ENCODE measurements at regions not wholly inside any gene's neighbourhood (a gene's known extent, or its start where the extent isn't known, plus 50 kb on each side); places are given as distances from the start of the nearest gene placed in this dataset.

- TF ChIP-seq TCF4 (CRISPR knock-in tag; IDR thresholded peaks at IDR 0.05; ENCODE audit: borderline replicate concordance) (no peak), POU6F1 (CRISPR knock-in tag; IDR thresholded peaks at IDR 0.05; ENCODE audit: borderline replicate concordance, low read depth) (no peak), PPARA (CRISPR knock-in tag; IDR thresholded peaks at IDR 0.05; ENCODE audit: borderline replicate concordance) (no peak), TSHZ2 (CRISPR knock-in tag; IDR thresholded peaks at IDR 0.05) (no peak), CREB5 (CRISPR knock-in tag; IDR thresholded peaks at IDR 0.05; ENCODE audit: low read depth) (no peak), TOX (CRISPR knock-in tag; IDR thresholded peaks at IDR 0.05; ENCODE audit: borderline replicate concordance) (no peak), CSRNP3 (CRISPR knock-in tag; IDR thresholded peaks at IDR 0.05) (no peak), ZNF8 (CRISPR knock-in tag; IDR thresholded peaks at IDR 0.05) (no peak), BACH2 (CRISPR knock-in tag; IDR thresholded peaks at IDR 0.05; ENCODE audit: borderline replicate concordance) (no peak), RARB (CRISPR knock-in tag; IDR thresholded peaks at IDR 0.05) (no peak), ZFP30 (CRISPR knock-in tag; IDR thresholded peaks at IDR 0.05) (no peak), ZFP3 (CRISPR knock-in tag; IDR thresholded peaks at IDR 0.05) (no peak), ISL1 (CRISPR knock-in tag; IDR thresholded peaks at IDR 0.05) (no peak), GLIS3 (CRISPR knock-in tag; IDR thresholded peaks at IDR 0.05) (no peak), OSR1 (CRISPR knock-in tag; IDR thresholded peaks at IDR 0.05) (no peak), PATZ1 (CRISPR knock-in tag; IDR thresholded peaks at IDR 0.05; ENCODE audit: borderline replicate concordance) (no peak), ZC3H10 (CRISPR knock-in tag; IDR thresholded peaks at IDR 0.05) (no peak)
Observed at GRCh38 chr5:167638816-167639215, 652.6 kb upstream of the WWC1 start.

GRCh38 chr5:167639273-167639672 is 652.2 kb upstream of the WWC1 start:
- TF ChIP-seq POU6F1 (CRISPR knock-in tag; IDR thresholded peaks at IDR 0.05; ENCODE audit: borderline replicate concordance, low read depth) (no peak), CSDC2 (CRISPR knock-in tag; IDR thresholded peaks at IDR 0.05) (no peak), TSHZ2 (CRISPR knock-in tag; IDR thresholded peaks at IDR 0.05) (no peak), ZNF70 (CRISPR knock-in tag; IDR thresholded peaks at IDR 0.05) (no peak), RARB (CRISPR knock-in tag; IDR thresholded peaks at IDR 0.05) (no peak), ESRRG (CRISPR knock-in tag; IDR thresholded peaks at IDR 0.05) (no peak), ZC3H10 (CRISPR knock-in tag; IDR thresholded peaks at IDR 0.05) (no peak), ZNF8 (CRISPR knock-in tag; IDR thresholded peaks at IDR 0.05) (no peak), CREB5 (CRISPR knock-in tag; IDR thresholded peaks at IDR 0.05; ENCODE audit: low read depth) (no peak)
- ATAC-seq: peak; percentile 25

More at GRCh38 chr5:167638816-167639215, 652.6 kb upstream of the WWC1 start:
- no peak for ATAC-seq

Measured in SK-N-SH treated with all-trans-retinoic acid at 6 μM for 48 hours (cell line).